ENCODE measurements at regions not wholly inside any gene's neighbourhood (a gene's known extent, or its start where the extent isn't known, plus 50 kb on each side); places are given as distances from the start of the nearest gene placed in this dataset.

DNA sequence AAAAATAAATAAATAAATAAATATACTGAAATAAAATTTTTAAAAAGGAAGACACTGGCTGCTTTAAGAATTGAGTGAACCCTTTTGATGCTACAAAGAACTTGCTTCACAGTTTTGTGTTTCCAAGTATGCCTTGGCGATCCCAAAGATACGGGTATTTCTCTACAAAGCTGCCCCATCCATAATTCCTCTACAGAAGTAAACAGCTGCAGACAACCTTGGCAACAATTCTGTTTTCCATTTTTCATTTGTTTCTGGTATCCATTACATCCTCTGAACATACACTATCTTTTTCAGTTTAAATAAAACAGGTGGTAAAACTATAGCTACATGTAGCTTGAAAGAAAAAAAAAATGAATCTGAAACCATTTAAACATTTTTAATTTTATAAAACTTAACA, 552.8 kb upstream of the KLHL29 start:
- no peak for DNase-seq (ENCODE audit: low spot score)

GRCh38 chr2:22838461-22838860, 546.5 kb upstream of the KLHL29 start:
- DNase-seq (ENCODE audit: low spot score) = no peak

DNA sequence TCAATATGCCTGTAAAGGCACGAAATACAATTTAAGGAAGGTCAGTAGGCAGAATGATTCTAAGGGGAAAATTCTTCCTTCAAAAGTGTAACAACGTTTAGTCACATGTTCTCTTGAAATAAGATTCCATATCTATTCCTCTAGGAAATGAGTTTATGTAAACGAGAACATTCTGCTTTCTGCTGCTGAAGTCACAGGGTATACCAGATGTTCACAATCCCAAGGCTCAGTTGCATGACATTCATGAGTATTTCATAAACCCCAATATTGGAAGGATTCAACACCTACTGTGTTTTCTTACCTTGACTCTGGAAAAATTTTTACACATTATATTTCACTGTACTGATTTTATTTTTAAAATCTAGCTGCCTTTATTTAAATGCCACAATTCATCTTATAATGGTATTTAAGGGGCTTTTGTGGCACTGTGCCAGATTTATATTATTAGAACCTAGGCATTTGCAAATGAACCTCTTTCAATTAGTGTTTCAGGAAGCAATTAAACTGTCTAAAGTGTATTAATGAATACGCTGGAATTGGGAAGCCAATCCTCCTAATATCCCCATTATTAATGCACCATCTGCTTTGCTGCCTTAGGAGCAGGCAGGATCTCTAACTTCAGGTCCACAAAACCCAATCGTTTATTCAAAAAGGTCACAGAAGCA, 542.6 kb upstream of the KLHL29 start:
- no peak for DNase-seq (ENCODE audit: low spot score)

GRCh38 chr2:22843919-22844537, 541.0 kb upstream of the KLHL29 start:
- DNase-seq (ENCODE audit: low spot score) = no peak

GRCh38 chr2:22850310-22850709, 534.7 kb upstream of the KLHL29 start:
- DNase-seq (ENCODE audit: low spot score) = no peak

GRCh38 chr2:22854588-22854987, 530.4 kb upstream of the KLHL29 start:
- no peak for DNase-seq (ENCODE audit: low spot score)

GRCh38 chr2:22855081-22855480, 529.9 kb upstream of the KLHL29 start:
- no peak for DNase-seq (ENCODE audit: low spot score)

DNA sequence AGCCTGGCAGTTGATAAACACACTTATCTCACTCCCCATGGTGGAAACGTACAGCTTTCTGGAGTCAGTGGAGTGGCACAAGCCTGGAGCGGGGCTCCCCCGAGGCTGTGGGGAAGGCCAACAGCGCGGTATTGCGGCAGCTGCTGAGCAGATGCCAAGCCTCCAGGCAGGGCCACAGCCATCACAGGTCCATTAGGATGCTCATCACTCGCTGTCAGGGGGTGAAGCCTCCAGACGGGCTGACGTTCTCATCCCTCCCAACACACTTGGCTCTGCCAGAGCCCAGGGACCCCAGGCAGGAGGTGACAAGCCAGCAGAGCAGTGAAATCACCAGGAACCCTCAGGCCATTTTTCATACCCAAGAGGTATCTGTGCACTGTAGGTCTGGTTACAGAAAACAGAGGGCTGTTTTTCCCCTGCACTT, 529.2 kb upstream of the KLHL29 start:
- no peak for DNase-seq (ENCODE audit: low spot score)

DNA sequence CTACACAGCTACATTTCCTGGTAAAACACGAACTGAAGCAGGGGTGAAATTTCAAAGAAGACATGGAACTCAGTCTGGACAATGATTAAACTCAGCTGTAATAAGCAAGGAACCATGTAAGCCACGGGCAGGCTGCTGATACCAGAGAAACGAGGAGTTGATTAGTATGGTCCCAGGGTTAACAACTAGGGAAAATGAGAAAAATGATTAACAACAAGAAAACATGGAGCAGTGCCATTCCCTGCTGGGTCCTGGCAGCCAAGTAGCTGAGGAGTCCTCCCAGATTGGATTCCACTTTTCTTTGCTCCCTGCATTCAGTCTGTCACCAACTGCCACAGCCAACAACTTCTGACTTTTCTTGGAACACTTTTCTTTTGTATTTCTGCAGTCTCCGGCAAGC, 517.0 kb upstream of the KLHL29 start:
- DNase-seq (ENCODE audit: low spot score) = no peak

DNA sequence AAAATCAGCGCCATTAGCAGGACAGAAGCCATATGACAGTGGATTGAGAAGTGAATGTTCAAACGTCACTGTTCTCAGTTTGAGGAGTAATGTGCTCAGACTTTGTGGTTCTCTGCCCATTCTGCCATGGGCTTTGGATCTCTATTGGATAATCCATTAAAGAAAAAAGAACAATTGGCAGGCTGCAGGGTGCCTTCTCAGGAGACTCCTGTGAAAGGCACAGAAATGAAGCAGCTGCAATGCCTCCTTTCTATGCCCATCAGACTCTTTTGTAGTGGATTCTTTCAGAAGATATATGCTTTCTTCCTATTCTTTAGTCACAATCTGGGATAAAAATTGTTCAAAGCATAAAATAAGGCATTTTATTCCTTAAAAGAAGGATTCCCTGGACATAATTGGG, 506.9 kb upstream of the KLHL29 start:
- DNase-seq (ENCODE audit: low spot score) = no peak

DNA sequence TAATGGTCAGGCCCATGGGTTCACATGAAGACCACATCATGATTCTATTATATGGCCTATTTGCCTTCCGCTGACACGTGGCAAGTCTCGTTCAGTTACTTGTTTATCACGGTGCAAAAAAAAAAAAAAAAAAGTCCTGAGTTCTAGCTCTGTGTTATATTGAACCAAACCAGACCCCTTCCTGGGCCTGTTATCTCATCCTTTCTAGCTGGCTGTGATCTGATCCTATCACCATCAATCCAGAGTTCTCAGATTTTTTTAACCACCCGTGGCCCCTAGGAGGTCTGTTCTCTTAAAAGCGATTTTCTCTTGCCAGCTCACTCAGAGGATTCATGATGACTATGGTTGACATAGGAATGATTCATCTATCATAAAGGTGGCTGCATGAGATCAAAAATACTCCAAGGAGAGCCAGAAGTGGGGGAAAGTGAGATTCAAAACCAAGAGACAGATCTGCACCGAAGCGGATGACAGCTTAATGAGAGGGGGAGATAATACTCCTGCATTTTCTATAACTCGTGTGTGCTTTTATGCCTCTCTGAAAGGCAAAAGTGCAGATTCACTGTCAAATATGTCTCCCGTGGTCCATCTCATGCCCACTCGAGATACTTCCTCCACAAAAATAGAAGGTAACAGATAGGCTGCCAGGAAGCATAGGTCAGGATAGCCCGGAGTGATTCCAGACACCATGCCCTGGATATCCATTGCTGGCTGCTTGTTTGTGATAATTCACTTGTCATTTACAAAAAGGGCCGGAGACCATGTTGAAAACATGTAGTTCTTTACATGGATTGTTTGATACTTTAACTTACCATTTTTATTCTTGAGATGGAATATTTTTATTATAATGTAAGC, 505.7 kb upstream of the KLHL29 start:
- DNase-seq (ENCODE audit: low spot score) = no peak

DNA sequence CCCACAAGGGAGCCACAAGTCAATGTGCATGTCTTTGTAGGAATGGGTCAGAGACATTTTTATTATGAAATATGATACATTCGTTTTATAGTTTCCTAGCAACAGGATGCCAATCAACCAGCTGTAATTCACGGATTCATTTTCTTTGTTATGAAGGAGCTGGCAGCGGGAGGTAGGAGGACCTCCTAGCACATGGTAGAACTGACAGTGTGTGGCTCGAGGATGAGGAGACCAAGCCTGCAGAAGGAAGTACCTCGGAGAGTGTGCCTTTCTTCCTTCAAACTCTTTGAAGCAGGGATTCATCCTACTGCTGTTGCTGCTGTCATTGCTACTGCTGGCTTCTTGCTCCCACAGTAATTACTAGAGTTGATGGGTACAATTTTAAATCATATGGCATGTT, 504.8 kb upstream of the KLHL29 start:
- no peak for DNase-seq (ENCODE audit: low spot score)

DNA sequence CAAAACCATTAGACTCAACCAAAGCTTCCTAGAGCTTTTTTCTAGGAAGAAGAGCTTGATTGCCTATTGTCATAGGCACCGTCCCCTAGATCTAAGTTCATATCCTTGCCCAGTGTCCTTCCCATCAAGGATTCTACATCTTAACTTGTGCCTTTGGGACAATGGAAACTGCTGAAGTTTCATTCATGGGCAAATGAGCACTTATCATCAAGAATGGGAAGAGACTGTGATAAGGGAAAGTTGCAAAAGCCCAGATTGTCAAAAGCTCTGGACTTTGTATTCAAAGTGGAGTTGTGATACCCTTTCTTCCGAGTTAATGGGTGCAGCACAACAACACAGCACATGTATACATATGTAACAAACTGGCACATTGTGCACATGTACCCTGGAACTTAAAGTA, 503.0 kb upstream of the KLHL29 start:
- DNase-seq (ENCODE audit: low spot score) = no peak

GRCh38 chr2:22882643-22883042, 502.3 kb upstream of the KLHL29 start:
- no peak for DNase-seq (ENCODE audit: low spot score)

GRCh38 chr2:22883054-22883453, 501.9 kb upstream of the KLHL29 start:
- no peak for DNase-seq (ENCODE audit: low spot score)

DNA sequence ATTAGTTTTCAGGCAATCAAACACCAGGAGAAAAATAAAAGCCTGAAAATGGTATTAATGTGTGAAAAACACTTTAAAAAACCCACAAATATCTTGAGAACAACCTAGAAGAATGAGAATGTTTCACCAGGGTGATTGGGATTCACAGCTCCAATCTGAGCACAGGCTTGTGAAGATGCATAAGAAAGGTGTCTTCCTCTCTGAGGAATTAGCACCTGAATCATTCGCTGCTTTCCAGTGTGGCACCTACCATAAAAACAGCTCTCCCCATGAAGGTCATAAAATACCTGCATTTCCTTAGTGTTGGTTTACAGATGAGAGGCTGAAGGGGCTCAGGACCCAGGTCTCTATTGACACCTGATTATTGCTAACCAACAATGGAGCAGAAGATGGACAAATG, 499.7 kb upstream of the KLHL29 start:
- DNase-seq (ENCODE audit: low spot score) = no peak

DNA sequence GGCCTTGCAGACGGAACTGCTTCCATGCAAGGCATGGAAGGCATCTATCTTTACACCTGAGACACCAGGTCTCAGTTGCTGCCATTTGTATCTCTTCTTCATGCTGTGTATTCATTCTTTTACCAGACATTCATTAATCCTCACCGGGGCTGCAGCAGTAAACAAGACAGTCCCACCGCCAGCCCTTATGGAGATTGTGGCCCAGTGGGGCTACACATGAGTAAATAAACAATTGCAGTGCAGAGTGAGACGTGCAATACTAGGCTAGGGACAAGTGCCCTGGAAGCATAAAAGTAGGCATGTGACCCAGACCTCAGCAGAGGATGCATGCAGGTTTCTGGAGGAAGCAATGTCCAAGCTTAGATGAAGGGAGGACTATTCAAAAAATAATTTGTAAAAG, 497.6 kb upstream of the KLHL29 start:
- DNase-seq (ENCODE audit: low spot score) = no peak

- no peak for DNase-seq (ENCODE audit: low spot score)
Measured at GRCh38 chr2:22887845-22888244, 497.1 kb upstream of the KLHL29 start.

DNA sequence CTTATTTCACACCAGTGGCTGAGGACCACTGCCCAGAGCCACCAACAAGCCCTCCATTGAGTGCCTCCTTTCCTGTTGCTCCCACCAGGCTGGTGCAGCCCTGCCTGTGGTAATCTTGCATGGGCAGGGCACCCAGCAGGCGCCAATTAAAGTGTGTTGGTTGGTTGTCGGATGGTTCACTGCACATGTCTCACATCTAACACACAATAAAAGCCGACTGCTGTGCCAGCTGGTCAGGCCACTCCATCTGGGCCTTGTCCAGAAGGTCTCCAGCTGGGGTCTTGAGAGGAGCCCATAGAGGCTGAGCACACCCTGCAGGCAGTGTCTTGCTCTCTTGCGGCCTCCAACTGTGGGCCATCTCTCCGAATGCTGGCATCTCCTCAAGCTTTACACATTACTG, 494.8 kb upstream of the KLHL29 start:
- DNase-seq (ENCODE audit: low spot score) = no peak

GRCh38 chr2:22893761-22894517, 491.0 kb upstream of the KLHL29 start:
- DNase-seq (ENCODE audit: low spot score) = no peak

DNA sequence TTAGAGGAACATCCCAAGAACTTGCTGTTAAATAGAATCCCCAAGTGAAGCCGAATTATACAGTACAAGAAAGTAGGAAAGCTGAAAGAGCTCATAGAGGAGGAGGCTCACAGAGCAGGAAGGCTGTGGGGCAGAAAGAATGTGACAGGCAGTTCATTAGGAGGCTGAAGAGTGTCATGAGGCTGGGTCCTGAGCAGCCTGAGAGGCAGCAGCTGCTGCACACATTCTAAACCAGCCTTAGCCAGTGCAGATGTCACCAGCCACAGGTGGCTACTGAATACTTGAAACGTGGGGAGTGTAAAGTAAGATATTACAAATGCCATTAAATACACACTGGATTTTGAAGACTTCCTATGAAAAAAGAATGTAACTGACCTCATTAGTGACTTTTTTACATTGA, 490.2 kb upstream of the KLHL29 start:
- DNase-seq (ENCODE audit: low spot score) = no peak

- no peak for DNase-seq (ENCODE audit: low spot score)
Measured at GRCh38 chr2:22897428-22897827, 487.6 kb upstream of the KLHL29 start.

- no peak for DNase-seq (ENCODE audit: low spot score)
Measured at GRCh38 chr2:22900674-22901073, 484.3 kb upstream of the KLHL29 start.

Data from NAMALWA (cell line).